Lower lobe of right lung (tissue), 2 donors: ENCODE measurements at regions not wholly inside any gene's neighbourhood (a gene's known extent, or its start where the extent isn't known, plus 50 kb on each side); places are given as distances from the start of the nearest gene placed in this dataset.

Experiments
- ATAC-seq, 2 donors: fragments of 200-7000 bp; cut with Tn5 transposase; one replicate each; pipeline ENCODE4 v1.9.1; 2020 to 2022; ENCODE audit warnings: mild to moderate bottlenecking in 2 of 2, moderate library complexity in 2 of 2
- DNase-seq: peaks from one replicate; pipeline ENCODE4 v3.0.0-alpha.2; 2020
- H3K27ac ChIP-seq: fragments of 200-600 bp; one replicate; pipeline ENCODE4 v1.8.0; 2022
- H3K27me3 ChIP-seq: fragments of 200-600 bp; one replicate; pipeline ENCODE4 v1.8.0; 2022; ENCODE audit warnings: low read depth
- H3K36me3 ChIP-seq: fragments of 200-600 bp; one replicate; pipeline ENCODE4 v1.8.0; 2022; ENCODE audit warnings: mild to moderate bottlenecking
- H3K4me1 ChIP-seq: fragments of 200-600 bp; one replicate; pipeline ENCODE4 v1.8.0; 2022
- H3K4me3 ChIP-seq: fragments of 200-600 bp; one replicate; pipeline ENCODE4 v1.8.0; 2022; ENCODE audit warnings: mild to moderate bottlenecking
- H3K9me3 ChIP-seq: fragments of 200-600 bp; one replicate; pipeline ENCODE4 v1.8.0; 2022
- intact Hi-C: fragments of 100-400 bp; cut with DNase I; formaldehyde crosslinking; loops from one replicate; pipeline ENCODE4 v1.11.0; 2022
- TF ChIP-seq, protein P1 (sequence below): fragments of 200-600 bp; IDR thresholded peaks from one replicate; pipeline ENCODE4 v1.8.0; 2022; ENCODE audit warnings: antibody characterized with exemption, mild to moderate bottlenecking
- donor health status: DM: no; HTN: yes; CAD: no; lungs with severe emphysema.

GRCh38 chr2:120854766-120855530 lies 119.3 kb downstream of the GLI2 start:
- H3K4me3 ChIP-seq: no peak overlapping the region
- no peaks in the 10 kb centered on the region for H3K27me3 ChIP-seq
- no peak overlapping the region for H3K27ac ChIP-seq
- H3K36me3 ChIP-seq: no peaks in the 10 kb centered on the region
- intact Hi-C loops: no loop called here
- peak; percentile 25 for DNase-seq
- TF ChIP-seq, protein P1, sequence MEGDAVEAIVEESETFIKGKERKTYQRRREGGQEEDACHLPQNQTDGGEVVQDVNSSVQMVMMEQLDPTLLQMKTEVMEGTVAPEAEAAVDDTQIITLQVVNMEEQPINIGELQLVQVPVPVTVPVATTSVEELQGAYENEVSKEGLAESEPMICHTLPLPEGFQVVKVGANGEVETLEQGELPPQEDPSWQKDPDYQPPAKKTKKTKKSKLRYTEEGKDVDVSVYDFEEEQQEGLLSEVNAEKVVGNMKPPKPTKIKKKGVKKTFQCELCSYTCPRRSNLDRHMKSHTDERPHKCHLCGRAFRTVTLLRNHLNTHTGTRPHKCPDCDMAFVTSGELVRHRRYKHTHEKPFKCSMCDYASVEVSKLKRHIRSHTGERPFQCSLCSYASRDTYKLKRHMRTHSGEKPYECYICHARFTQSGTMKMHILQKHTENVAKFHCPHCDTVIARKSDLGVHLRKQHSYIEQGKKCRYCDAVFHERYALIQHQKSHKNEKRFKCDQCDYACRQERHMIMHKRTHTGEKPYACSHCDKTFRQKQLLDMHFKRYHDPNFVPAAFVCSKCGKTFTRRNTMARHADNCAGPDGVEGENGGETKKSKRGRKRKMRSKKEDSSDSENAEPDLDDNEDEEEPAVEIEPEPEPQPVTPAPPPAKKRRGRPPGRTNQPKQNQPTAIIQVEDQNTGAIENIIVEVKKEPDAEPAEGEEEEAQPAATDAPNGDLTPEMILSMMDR: no peak
- H3K9me3 ChIP-seq: no peaks in the 10 kb centered on the region
- no peak for ATAC-seq
- no peaks in the 10 kb centered on the region for H3K4me1 ChIP-seq

GRCh38 chr2:120855855-120856405 lies 120.3 kb downstream of the GLI2 start:
- Histone ChIP-seq H3K4me3 (no peak overlapping the region), H3K27ac (no peak overlapping the region), H3K4me1 (no peaks in the 10 kb centered on the region), H3K9me3 (no peaks in the 10 kb centered on the region), H3K36me3 (no peaks in the 10 kb centered on the region), H3K27me3 (no peaks in the 10 kb centered on the region)
- DNase-seq (peak; percentile 37), ATAC-seq (no peak)
- TF ChIP-seq, protein P1: no peak
- intact Hi-C loops: no loop called here

DNA sequence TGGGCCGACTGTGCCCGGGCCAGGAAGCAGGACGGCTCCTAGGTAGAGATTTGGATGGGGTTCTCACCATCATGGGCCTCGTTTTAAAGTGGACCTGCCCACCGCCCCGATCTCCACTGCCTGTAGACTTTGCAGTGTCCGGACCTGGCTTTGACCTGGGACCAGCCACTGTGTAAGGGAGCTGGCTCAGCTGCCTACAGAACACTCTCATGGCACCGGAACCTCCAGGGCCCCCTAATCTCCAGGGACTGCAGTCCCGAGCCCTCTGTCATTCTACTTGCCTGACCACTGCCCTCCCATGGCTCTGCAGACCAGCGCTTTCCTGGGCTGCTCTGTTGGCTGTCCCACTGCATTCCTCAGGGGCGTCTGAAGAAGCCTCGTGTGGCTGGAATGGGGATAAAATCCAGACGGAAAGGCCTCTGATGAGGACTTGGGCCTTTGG lies 120.8 kb downstream of the GLI2 start:
- H3K27me3 ChIP-seq: no peaks in the 10 kb centered on the region
- peak; percentile 27 for DNase-seq
- intact Hi-C loops: no loop called here
- no peaks in the 10 kb centered on the region for H3K4me1 ChIP-seq
- H3K36me3 ChIP-seq: no peaks in the 10 kb centered on the region
- no peak overlapping the region for H3K27ac ChIP-seq
- H3K9me3 ChIP-seq: no peaks in the 10 kb centered on the region
- TF ChIP-seq, protein P1: no peak
- peak; percentile 12 to 15 for ATAC-seq
- H3K4me3 ChIP-seq: no peak overlapping the region

- DNase-seq: no peak
- ATAC-seq: no peak
- TF ChIP-seq, protein P1: no peak
Measured at GRCh38 chr2:120857422-120857821, 121.8 kb downstream of the GLI2 start.

GRCh38 chr2:120857931-120858330 lies 122.3 kb downstream of the GLI2 start:
- Histone ChIP-seq H3K4me1 (no peaks in the 10 kb centered on the region), H3K4me3 (no peak overlapping the region), H3K27me3 (no peaks in the 10 kb centered on the region), H3K9me3 (no peaks in the 10 kb centered on the region), H3K36me3 (no peaks in the 10 kb centered on the region), H3K27ac (no peak overlapping the region)
- ATAC-seq (no peak), DNase-seq (peak; percentile 24)
- TF ChIP-seq, protein P1: no peak
- intact Hi-C loops: no loop called here

More at GRCh38 chr2:120857422-120857821, 121.8 kb downstream of the GLI2 start:
- Histone ChIP-seq H3K4me3 (no peak overlapping the region), H3K36me3 (no peaks in the 10 kb centered on the region), H3K9me3 (no peaks in the 10 kb centered on the region), H3K27ac (no peak overlapping the region), H3K27me3 (no peaks in the 10 kb centered on the region), H3K4me1 (no peaks in the 10 kb centered on the region)
- intact Hi-C loops: no loop called here
